ENCODE measurements at regions not wholly inside any gene's neighbourhood (a gene's known extent, or its start where the extent isn't known, plus 50 kb on each side); places are given as distances from the start of the nearest gene placed in this dataset.

DNA sequence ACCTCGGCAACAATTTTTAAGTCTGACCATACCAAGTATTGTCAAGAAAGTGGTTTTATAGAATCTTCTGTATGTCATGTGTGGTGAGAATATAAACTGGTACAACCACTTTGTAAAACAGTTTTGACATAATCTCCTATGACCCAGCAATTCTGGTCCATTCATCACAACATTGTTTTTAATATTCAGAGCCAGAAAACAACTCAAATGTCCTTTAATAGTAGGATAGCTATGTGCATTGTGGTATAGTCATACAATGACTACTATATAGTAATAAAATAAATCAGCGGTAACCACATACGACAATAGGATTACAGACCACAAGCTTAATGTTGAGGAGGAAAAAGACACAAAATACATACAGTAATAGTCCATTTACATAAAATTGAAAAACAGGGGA is 175.2 kb upstream of the SPATS2L start:
- DNase-seq (ENCODE audit: insufficient read length, low spot score) (no peak), FAIRE-seq (no peak)

DNA sequence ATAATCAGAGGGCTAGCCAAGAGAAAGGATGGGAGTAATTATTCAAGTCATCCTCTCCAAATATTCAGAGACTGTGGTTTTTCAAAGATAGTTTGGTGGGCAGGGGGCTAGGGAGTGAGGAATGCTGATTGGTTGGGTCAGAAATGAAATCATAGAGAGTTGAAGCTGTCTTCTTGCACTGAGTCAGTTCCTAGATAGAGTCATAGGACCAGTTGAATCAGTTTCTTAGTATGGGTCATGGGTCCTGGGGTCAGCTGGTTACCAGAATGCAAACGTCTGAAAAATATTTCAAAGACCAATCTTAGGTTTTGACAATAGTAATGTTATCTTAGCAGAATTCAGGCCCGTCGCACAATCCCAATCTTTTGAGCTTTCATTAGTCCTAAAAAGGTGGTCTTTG is 171.4 kb upstream of the SPATS2L start:
- DNase-seq (ENCODE audit: insufficient read length, low spot score) = no peak
- FAIRE-seq = no peak

DNA sequence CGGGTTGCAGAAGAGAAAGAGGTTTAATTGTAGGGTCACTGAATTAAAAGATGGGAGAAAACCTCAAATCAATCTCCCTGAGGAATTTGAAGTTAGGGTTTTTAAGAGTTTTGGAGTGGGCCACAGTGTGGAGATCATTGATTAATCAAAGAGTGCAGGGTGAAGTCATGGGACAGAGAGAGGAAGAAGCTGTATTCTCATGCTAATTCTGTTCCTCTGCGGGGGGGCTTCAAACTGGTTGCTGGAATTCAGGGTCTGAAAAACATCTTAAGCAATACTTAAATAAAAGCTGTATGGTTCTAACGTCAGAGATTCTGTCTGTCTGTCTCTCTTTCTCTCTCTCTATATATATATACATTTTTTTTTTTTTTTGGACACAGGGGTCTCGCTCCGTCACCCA is 169.8 kb upstream of the SPATS2L start:
- FAIRE-seq = no peak
- DNase-seq (ENCODE audit: insufficient read length, low spot score) = no peak

DNA sequence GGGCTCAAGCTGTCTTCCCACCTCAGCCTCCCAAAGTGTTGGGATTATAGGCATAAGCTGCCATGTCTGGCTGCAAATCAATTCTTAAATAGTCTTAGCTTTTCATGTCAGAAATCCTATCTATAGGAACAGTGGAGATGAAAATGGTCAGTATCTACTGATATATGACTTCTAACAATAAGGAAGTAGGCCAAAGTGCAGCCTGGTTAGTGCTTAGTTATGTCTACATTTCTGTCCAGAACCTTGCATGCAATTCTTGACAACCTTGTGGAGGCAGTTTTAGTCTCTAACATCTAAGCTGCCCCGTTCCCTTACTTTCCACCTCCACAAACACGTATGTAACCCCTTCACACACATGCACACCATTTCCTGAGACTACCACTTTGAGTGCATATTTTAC is 169.2 kb upstream of the SPATS2L start:
- DNase-seq (ENCODE audit: insufficient read length, low spot score) (no peak), FAIRE-seq (peak; percentile 36)

DNA sequence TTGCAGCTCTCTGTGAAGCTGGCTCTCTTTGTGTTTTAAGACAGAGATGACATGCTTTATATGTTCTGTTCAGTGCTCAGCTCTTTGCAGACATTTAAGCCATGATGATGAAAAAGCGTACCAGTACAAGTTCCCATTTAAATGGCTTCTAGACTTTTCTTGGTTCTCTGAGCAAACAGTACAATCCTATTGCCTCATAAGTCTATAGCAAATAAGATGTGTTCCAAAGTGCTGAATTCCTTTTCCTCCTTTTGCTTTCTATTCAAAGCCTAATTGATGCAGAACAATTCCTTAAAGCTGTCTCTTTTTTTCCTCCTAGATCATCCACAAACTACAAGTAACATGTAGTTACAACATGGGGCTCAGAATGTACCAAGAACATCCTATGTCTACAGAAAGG is 168.8 kb upstream of the SPATS2L start:
- DNase-seq (ENCODE audit: insufficient read length, low spot score) = no peak
- FAIRE-seq = no peak

DNA sequence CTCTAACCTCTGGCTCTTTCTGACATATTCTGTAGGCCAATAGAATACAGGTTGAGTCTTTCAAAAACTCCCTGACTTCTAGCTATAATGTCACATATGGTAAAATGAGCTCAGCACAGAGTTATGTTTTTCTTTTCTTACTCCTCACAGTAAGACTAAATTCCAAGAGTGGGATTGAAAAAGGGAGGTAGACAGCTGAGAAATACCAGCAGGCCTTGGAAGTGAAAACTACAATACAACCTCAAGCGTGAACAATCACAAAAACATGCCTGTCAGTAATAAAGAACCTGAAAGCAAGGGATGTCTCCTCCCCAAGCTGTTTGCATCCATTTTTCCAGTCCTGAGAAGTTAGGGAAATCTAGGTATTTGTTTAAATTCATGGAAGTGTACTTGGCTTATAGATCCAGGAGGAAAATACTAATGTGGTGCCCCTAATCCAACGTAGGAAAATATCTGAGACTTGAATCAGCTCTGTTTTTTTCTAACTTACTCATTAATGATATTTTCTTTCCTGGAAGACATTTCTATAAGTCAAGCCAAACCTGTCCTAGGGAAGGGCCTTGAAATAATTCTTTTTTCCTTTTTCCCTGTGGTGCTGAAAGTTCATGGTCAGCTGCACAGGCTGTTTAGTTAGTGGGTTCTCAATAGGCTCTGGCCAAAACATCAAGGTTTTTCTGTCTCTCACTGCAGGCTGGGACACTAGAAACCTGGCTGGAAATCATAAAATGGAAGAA is 167.9 kb upstream of the SPATS2L start:
- no peak for FAIRE-seq

DNA sequence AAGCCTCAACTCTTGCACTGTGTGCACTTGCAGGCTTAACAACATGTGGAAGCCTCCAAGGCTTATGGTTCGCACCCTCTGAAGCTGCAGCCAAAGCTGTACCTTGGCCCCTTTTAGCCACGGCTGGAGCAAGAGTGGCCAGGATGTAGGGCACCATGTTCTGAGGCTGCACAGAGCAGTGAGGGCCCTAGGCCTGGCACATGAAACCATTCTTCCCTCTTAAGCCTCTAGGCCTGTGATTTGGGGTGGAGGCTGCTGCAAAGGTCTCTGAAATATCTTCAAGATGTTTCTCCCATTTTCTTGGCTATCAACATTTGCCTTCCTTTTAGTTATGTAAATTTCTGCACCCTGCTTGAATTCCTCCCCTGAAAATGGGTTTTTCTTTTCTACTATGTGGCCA is 161.9 kb upstream of the SPATS2L start:
- DNase-seq (ENCODE audit: insufficient read length, low spot score) (no peak), FAIRE-seq (no peak)

More for the DNA sequence above, 167.9 kb upstream of the SPATS2L start:
- no peak for DNase-seq (ENCODE audit: insufficient read length, low spot score)

DNA sequence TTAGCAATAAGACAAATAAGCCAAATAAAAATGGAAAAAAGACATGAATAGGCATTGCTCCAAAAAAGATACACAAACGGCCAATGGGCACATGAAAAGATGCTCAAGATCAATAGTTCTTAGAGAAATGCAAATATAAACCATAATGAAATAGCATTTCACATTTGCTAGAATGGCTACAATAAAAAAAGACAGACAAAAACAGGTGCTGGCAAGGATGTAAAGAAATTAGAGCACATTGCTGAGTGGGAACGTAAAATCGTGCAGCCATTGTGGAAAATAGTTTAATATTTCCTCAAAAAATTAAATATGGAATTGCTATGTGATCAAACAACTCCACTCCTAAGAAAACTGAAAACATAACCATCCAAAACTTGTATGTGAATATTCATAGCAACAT is 160.0 kb upstream of the SPATS2L start:
- FAIRE-seq (no peak), DNase-seq (ENCODE audit: insufficient read length, low spot score) (no peak)

DNA sequence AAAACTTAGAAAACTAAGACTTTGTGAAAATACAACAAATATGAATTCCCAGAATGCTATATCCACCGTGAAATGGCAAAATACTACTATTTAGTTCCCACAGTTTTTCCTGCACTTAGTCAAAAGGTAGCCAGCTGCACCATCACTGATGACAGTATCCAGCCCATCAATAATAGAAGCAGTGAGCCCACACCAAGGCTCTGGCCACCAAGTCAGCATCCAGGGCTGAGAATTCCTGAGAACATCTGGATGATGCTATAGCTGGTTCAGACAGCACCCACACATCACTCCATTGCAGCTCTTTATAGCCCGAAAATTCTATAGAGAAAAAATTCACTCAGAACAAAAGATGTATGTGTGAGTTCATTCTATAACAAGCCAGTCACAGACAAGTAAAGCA is 159.1 kb upstream of the SPATS2L start:
- DNase-seq (ENCODE audit: insufficient read length, low spot score) (no peak), FAIRE-seq (no peak)

DNA sequence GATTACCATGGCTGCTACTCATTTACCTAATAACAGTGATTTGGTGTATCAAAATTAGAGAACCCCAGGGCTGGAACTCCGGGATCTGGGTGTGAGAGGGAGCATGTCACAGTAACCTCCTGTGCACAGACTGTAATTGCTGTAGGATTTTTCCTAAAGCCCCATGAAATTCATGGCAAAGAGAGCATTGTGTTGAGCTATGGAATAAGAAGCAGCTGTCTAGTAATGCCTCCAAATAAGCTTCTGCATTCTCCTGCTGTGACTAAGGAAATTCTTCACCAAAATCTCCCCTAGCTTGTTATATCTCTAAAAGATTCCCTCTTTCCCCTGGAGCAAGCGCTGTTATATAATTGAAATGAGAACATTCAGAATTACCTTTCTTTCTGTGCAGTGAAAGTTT is 158.1 kb upstream of the SPATS2L start:
- no peak for FAIRE-seq
- DNase-seq (ENCODE audit: insufficient read length, low spot score) = no peak

DNA sequence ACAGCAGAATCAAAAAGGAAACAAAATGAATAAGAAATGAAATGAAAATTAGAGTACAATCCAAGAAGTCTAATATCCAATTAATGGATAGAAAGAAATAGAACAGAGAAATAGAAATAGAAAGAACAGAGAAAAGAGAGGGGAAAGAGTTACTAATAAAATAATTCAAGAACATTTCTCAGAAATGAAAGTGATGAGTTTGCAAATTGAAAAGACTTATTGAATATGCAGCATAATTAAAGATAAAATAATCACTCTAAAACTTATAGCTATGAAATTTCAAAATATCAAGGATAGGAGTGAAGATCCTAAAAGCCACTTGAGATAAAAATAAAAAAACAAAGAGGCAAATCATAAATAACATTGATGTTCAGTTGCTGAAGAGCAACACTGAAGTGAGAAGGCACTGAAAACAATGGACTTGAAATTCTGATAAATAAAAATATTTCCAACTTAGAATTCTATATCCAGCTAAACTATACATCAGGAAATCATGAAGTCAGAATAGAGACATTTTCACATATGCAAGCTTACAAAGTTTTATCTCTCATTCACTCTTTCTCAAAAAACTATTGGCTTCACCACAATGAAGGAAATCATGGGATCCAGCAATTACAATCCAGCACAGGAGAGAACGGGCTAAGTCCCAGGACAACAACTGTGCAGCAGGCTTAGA is 155.9 kb upstream of the SPATS2L start:
- FAIRE-seq = no peak
- DNase-seq (ENCODE audit: insufficient read length, low spot score) = no peak

DNA sequence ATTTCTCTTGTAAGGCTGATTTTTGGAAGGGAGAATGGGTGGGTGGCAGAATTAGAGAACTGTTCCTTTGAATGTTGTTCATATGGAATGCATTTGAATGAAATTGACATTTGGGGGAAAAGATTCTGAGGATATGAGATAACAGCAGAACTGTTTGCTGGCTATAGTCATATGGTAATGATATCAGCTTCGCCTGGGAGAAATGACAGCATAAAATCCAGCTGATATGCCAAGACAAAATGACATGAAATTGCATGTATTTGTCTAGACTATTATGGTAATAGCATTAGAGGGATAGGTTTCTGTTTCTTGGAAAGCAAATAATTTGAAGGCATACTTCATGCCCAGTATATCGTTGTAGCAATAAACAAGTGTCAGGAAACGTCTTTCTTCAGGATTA is 150.8 kb upstream of the SPATS2L start:
- DNase-seq (ENCODE audit: insufficient read length, low spot score) (no peak), FAIRE-seq (no peak)

DNA sequence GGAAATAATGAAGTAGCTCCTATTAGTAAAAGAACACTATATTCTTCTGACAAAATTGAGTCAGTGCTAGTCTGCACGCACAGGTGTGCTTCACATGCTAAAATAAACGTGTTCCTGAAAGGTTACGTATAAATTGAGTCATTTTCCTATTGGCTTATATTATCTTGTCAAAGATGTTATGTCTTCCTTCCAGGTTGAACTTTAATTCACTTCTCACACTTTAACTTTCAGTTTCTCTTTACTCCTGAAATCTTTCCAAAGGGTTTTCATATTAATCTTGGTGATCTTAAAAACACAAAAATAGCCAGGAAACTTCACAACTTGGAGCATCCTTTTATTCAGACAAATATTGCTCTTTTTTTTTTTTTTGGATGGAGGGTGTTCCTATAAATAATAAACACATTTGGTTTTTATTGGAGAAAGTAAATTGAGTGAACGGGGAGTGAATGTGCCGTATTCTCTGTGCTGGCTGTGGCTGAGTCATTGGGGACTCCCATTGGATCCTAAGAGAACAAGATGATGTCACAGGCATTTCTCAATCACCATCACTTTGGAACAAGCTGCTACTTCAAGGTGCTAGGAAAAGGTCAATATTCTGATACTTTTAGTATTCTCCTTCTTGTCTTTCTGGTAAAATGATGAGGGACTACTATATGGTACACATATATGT is 150.2 kb upstream of the SPATS2L start:
- FAIRE-seq = no peak
- peak; percentile 56 for DNase-seq (ENCODE audit: insufficient read length, low spot score)

DNA sequence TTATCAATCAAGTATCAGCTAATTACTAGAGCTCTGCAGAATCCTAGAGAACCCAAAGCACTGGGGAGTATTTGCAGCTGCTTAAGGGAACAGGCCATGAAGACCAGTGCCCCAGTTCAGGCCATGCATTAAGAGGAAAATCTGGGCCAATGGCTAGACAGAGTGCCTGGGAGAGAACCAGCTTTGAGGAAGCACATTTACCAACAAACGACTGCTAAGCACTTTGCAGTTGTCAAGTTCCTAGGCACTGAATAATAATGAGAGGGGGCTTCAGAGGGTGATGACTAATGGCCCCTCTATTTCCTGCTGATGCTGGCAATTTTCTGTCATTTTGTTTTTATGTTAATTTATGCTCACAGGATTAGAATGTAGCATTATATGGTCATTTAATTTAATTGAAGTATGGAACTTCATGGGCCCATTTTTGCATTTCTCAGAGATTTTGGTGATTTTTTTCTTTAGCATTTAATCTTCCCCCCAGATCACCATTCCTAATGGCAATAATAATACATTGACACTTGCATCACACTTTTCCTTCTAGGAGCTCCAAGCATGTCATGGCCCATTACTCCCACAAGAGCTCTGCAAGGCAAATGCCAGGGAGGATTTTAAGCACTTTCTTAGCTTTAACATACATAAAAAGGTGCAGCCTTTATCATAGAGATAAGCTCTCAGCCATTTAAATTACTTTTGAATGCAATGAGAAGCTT is 147.7 kb upstream of the SPATS2L start:
- no peak for FAIRE-seq
- no peak for DNase-seq (ENCODE audit: insufficient read length, low spot score)

DNA sequence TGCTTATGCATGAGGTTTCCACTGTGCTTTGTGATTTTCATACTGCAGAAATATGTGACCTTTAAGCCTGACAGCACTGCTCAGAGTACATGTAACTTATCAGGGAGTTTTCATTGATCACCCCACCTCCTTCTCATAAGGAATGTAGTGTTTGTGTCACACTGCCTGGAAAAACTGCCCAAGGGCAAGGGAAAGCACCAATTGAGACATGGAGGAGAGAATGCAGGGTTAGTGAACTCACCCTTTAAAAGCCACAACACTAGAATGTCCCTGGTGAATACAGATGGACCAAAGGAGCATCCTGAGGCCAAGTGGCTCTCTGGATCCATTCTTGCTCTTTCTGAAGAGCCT is 147.2 kb upstream of the SPATS2L start:
- FAIRE-seq (no peak), DNase-seq (ENCODE audit: insufficient read length, low spot score) (peak; percentile 30)

DNA sequence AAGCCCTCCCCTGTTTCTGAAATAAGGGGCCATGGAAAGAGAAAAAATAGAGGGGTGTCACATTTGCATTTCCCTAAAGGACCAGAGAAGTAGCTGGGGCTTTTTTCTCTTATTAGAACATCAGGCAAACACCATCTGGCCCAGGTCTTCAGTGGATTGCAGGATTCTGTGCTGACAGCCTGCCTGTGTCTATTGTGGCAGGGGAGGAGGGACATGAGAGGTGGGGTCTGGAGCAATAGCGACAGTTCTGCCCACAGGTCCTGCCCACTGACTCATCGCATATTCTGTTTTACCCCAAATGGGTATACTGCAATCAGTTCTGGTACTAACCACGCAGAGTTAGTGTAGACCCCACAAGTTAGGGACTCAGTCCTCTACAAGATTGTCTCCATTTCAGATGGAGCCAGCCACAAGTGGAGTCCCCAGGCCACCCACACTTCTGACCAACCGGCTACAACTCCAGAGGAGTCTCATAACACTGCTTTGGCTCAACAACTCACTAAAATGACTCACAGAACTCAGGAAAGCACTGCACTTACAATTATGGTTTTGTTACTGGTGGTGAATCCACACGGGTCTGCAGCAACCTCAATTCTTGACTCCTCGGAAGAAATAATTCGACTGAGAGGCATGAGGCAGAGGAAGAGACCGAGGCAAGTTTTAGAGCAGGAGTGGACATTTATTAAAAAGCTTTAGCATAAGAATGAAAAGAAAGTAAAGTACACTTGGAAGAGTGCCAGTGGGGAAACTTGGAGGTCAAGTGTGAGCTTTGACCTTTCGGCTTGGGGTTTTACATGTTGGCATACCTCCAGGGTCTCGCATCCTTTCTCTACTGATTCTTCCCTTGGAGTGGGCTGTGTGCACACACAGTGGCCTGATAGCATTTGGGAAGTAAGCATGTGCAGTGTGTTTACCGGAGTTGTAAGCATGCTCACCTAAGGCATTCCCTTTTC is 146.4 kb upstream of the SPATS2L start:
- FAIRE-seq = no peak
- no peak for DNase-seq (ENCODE audit: insufficient read length, low spot score)

DNA sequence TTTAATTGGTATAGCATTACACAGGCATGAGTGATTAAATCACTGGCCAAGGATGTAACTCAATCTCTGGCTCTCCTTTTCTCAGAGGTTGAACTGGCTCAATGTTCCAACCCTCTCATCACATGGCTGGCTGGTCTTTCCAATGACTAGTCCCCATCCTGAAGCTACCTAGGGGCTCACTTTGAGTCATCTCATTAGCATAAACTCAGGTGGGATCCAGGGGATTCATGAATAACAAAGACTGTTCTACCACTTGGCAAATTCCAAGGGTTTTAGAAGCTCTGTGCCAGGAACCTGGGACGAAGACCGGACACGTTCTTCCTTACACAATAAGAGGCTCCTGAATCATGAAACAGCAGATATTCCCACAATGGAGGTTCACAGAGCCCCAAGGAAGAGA is 145.0 kb upstream of the SPATS2L start:
- FAIRE-seq (no peak), DNase-seq (ENCODE audit: insufficient read length, low spot score) (no peak)

DNA sequence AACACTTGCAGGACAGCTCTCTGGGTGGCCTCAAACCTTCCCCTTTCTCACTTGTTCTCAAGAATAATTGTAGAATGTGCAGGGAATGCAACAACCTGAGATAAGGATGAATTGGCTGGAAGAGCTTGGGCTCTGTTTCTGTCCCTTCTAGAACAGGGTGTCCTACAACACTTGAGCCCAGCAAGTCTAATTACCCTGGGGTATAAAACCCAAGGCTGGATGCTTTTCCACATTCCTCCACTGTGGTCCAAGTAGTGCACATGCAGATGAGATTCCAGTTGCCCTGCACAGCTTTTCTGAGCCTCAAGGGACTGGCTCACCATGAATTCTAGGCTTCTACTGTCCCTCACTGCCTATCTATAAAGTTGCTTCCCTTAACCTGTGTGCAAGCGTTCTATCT is 140.8 kb upstream of the SPATS2L start:
- DNase-seq (ENCODE audit: insufficient read length, low spot score) = no peak
- FAIRE-seq = no peak

DNA sequence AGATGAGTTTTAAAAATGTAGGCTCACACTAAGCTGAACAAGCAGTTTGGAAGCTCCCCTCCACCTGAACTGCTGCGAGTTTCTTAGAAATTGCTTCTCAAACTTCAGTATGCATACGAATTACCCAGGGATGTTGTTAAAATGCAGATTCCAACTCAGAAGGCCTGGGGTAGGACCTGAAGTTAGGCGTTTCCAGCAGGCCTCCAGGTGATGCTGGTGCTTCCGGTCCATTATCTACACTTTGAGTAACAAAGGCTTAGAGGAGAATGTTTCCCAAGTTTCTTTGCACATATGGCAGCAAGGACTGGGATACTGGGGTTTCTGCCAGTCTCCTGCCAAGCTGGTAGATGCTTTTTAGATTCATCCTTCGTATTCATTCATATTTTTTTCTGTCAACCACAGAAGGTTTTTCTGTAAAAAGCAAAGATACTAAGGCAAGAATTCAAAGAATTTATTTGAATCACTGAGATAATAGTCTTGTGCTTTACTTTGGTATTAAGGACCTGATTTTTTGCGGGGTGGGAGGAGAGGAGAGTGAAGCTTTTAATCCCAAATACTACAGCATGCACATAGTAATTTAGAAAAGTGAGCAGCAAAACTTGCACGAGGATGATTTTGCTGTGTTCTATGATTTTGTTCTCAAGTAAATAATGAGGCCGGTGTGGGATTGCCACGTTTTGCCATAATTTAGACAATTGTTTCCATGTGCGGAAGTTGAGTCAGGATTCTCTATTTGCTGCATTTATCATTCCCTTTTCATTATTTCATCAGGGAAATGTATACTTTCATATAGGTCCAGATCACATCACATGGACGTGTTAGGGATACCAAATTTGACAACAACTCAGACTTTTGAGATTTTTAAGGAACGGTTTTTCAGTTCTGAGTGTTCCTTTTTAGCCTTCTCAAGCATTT is 137.6 kb upstream of the SPATS2L start:
- no peak for FAIRE-seq
- DNase-seq (ENCODE audit: insufficient read length, low spot score) = no peak
